ENCODE measurements at regions not wholly inside any gene's neighbourhood (a gene's known extent, or its start where the extent isn't known, plus 50 kb on each side); places are given as distances from the start of the nearest gene placed in this dataset.

DNA sequence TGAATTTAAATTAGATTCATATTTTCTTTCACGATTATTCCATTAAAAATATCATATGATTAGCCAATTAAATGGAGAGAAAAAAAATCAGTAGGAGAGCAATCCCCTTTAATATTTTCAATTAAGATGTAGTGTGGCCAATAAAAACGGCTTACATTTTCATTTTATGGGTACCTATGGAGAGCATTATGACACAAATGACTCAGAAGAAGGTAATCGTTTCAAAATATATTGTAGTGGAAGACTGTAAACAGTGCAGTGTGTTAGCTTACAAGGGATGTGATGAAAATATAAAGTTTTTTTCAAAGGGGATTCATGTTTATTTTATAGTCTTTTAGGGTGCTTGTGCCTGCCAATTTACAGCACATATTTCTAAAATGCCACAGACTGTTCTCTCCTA lies 1507.4 kb upstream of the CELF4 start:
- TF ChIP-seq CTCF (IDR thresholded peaks at IDR 0.05; ENCODE audit: insufficient read depth, low read depth, low read length) (no peak), EZH2 (IDR thresholded peaks at IDR 0.05; ENCODE audit: insufficient read depth, low read length) (no peak)
